Posterior vena cava (tissue), 2 donors: ENCODE measurements at regions not wholly inside any gene's neighbourhood (a gene's known extent, or its start where the extent isn't known, plus 50 kb on each side); places are given as distances from the start of the nearest gene placed in this dataset.

Source experiments
- DNase-seq: peaks from one replicate; pipeline ENCODE4 v3.0.0-alpha.2; 2020; ENCODE audit warnings: low spot score
- intact Hi-C, 2 donors: fragments of 100-400 bp; cut with DNase I; formaldehyde crosslinking; loops; one replicate each; pipeline versions ENCODE4 v1.14.1 to v1.14.2; 2022 to 2023
- donor health status: DM: yes; HTN: yes; CAD: no.
- donor health status: DM: yes; HTN: yes; CAD: no.

DNA sequence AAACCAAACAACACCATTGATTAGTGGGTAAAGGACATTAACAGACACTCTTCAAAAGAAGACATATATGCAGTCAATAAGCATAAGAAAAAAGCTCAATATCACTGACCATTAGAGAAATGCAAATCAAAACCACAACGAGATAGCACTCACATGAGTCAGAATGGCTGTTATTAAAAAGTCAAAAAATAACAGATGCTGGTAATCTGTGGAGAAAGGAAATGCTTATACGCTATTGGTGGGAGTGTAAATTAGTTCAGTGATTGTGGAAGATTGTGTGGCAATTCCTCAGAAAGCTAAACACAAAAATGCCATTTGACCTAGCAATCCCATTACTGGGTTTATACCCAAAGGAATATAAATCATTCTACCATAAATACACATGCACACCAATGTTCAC, 182.6 kb downstream of the TRPC6 start:
- intact Hi-C loops: no loop called here
- no peak for DNase-seq

GRCh38 chr11:101397979-101398378, 185.8 kb downstream of the TRPC6 start:
- no peak for DNase-seq
- intact Hi-C loops: no loop called here

GRCh38 chr11:101390539-101390938, 193.3 kb downstream of the TRPC6 start:
- DNase-seq: no peak
- intact Hi-C loops: no loop called here

- intact Hi-C loops: no loop called here
- no peak for DNase-seq
Observed at GRCh38 chr11:101369835-101370234, 214.0 kb downstream of the TRPC6 start.

DNA sequence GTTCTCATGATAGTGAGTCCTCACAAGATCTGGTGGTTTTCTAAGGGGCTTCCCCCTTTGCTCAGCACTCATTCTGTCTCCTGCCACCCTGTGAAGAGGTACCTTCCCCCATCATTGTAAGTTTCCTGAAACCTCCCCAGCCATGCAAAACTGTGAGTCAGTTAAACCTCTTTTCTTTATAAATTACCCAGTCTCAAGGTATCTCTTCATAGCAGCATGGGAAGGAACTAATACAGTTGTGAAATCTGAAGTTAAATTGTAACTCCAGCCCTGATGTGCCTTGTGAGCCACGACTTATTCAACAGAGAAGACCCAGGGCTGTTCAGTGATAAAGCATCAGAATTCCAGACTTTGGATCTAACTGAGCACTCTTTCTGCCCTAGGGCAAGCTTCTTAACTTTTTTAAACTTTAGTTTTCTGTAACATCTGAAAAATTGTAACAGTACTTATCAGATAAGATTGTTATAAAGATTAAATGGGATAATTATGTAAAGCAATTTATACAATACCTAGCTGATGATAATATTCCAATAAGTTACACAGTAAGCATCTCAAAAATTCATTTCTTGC, 220.0 kb downstream of the TRPC6 start:
- intact Hi-C loops: no loop called here
- DNase-seq: no peak

DNA sequence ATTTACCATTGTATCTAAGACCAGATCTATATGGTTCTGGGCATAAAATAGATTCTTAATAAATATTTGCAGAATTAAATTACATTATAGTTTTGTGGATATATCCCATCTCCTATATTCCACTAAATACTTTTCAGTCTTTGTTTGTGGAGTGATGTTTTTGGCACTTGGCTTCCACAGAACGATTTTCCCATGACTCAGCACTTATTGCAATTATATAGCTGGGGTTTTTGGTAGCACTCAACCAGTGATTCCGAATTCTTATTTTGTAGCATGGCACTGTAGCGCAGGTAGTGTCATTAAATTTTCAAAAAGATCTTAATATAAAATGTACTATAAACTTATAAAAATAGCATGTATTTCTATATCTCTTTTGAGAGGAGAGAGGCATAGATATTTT, 221.2 kb downstream of the TRPC6 start:
- DNase-seq: no peak
- intact Hi-C loops: no loop called here

DNA sequence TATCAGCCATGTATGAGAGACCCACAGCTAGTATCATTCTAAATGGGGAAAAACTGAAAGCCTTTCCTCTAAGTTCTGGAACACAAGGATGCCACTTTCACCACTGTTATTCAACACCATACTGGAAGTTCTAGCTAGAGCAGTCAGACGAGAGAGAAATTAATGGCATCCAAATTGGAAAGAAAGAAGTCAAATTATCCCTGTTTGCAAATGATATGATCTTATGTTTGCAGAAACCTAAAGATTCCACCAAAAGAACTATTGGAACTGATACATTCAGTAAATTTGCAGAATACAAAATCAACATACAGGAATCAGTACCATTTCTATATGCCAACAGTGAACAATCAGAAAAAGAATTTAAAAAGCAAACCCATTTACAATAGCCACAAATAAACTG, 226.0 kb downstream of the TRPC6 start:
- intact Hi-C loops: no loop called here

DNA sequence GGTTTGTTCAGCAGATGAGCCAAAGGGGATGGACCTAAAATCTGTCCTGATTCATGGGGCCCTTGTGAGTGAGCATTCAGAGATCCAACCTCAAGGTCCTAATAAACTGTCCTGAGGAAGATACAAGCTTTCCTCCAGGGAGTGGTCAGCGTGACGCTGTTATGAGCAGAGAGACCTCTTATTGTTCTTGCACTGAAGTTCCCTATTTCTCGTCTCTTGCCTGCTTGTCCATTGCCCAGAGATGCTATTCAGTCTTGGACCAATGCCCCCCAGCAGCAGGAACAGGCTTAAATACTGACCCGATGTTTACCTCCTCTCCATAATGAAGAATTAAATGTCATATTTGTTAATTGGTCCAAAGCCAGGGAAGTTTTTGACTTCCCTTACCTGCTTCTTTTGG, 225.2 kb upstream of the PGR start:
- no peak for DNase-seq
- intact Hi-C loops: no loop called here

More for the DNA sequence above, 226.0 kb downstream of the TRPC6 start:
- DNase-seq: no peak

GRCh38 chr11:101348786-101349185, 219.2 kb upstream of the PGR start:
- no peak for DNase-seq
- intact Hi-C loops: no loop called here

- DNase-seq: no peak
- intact Hi-C loops: no loop called here
Observed at GRCh38 chr11:101346591-101346990, 217.0 kb upstream of the PGR start.

- intact Hi-C loops: no loop called here
- DNase-seq: no peak
Observed at GRCh38 chr11:101345891-101346290, 216.3 kb upstream of the PGR start.

DNA sequence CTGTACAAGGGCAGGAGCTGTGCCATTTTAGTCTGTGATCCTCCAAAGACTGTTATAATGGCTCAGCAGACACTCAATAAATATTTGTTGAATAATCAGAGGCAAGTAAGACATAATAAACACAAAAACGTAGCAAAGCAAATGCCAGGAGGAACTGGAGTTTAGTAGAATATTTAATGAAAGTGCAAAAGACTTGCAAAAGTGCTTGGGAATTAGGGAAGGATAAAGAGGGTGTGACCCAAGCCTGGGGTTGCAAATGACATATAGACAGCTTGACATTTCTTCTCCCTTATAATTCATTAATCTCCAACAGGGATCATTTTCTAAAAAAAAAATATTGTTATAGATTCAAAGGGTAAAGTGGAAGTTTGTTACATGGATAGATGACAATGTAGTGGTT, 212.7 kb upstream of the PGR start:
- no peak for DNase-seq
- intact Hi-C loops: no loop called here

DNA sequence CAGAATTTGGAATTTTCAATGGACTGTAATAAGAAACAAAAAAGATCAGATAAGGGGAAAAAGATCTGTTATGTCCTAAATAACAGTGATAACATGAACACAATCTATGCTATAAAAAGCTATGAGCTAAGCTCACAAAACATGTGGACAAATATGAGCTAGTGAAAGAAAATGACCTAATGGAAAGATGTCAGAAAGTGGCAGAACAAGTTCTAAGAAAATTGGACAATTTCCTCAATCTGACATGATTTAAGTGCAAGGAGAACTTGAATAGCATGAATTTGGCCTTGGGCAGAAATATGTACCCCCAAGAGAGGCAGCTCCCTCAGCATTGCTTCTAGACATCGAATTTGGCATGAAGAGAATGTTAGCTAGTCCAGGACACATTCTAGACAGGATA, 212.0 kb upstream of the PGR start:
- intact Hi-C loops: no loop called here
- DNase-seq: no peak

GRCh38 chr11:101336858-101337257, 207.2 kb upstream of the PGR start:
- intact Hi-C loops: no loop called here
- no peak for DNase-seq

DNA sequence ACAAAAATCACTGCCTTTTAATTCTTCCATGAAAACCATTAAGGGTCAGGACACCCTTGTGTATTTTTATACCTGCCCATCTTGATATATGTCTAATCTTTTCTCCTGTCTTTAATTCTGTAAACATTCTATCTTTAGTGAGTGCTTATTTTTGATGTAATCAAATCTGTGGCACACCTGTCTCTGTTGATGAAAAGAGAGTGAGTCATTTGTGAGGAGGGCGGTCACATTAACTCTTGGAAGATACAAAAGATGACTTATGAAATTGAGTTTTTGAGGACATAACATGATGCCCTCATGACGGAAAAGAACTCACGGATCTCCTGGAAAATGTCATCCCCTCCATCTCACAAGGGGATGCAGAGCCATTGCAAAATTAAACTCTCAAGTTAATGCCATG, 206.5 kb upstream of the PGR start:
- intact Hi-C loops: no loop called here
- no peak for DNase-seq

GRCh38 chr11:101334581-101334980, 205.0 kb upstream of the PGR start:
- no peak for DNase-seq
- intact Hi-C loops: no loop called here

GRCh38 chr11:101331411-101331810, 201.8 kb upstream of the PGR start:
- DNase-seq: no peak
- intact Hi-C loops: no loop called here

DNA sequence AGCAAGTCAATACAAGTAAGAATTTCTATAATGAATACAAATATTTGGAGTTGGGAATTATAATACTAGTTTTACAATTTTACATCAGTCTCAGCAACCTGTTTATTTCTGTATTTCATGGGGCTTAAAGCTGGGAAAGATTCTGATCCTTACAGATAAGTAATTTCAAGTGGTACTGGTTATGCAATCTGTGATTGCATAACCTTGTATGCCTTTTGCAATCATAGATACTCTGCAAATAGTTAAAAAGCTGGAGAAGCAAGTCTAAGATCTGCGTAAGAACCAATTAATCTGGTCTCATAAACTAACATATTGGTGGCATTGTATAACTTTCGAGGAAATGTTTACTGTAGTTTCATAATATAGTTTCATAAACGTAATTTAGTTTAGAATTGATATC, 198.3 kb upstream of the PGR start:
- no peak for DNase-seq
- intact Hi-C loops: no loop called here

- intact Hi-C loops: no loop called here
- DNase-seq: no peak
Observed at GRCh38 chr11:101326141-101326540, 196.5 kb upstream of the PGR start.

DNA sequence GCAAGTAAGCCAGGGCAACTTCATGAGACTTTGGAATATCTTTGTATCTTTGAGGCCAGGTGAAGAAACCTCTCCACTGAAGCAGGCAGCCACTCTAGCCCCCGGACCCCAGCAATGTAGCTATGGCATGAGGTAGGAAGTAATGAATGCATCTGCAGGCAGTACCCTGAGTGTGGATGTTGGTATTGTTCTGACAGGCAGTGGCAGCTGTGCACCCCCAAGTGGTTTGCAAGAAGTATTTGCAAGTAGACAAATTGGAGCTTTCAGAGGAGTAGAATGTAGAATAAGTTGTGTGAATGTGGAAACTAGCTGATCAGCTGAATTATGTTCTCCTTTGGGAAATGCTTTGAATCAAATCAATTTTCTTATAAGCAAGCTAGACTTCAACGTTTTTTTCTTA, 194.4 kb upstream of the PGR start:
- DNase-seq: no peak
- intact Hi-C loops: no loop called here

DNA sequence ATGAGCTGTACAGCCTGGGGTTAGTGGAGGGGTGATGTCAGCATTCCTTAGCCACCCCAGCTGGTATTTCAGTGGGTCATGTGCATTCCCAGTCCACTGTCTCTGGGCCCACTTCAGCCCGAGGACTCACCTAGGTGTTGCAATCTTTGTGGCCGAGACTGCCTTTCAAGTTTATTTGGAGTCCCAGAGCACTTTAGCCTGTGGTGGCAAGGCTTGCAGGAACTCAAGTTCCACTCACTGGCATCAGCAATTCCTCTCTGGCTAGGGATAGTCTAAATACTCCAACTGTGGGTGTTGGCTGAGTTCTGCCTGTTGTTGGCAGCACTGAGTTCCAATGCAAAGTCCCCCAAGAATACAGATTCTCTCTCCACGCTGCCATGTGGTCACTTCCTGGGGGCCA, 191.6 kb upstream of the PGR start:
- DNase-seq: no peak
- intact Hi-C loops: no loop called here

DNA sequence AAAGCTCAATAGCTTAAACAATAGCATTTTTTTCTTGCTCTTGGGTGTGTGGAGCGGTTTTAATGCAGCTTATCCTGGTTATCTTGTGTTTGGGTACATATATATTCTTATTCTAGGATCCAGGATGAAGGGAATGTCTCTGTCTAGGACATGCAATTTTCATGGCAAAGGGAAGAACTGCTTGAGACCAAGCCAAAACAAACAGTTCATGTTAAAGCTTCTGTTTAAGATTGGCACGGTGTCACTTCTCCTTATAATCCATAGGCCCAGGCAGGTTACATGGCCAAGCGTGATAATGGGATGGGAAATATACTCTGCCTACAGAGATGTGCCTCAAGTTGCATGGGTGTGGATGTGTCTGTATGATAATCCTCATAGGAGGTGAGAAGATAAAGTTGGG, 177.1 kb upstream of the PGR start:
- intact Hi-C loops: no loop called here
- no peak for DNase-seq
